GM20000 (cell line): ENCODE measurements at regions not wholly inside any gene's neighbourhood (a gene's known extent, or its start where the extent isn't known, plus 50 kb on each side); places are given as distances from the start of the nearest gene placed in this dataset.
A peak's percentile ranks its signal among the peaks of the same experiment; 100 is the strongest.

Experiments used
- DNase-seq: peaks from one replicate; pipeline ENCODE4 v3.0.0; 2012; ENCODE audit warnings: low spot score
- CTCF ChIP-seq: IDR thresholded peaks from 2 replicates; pipeline ENCODE4 v1.5.1; 2012; ENCODE audit warnings: mild to moderate bottlenecking, control low read depth; ENCODE audit errors: extremely low read depth, missing control alignments

DNA sequence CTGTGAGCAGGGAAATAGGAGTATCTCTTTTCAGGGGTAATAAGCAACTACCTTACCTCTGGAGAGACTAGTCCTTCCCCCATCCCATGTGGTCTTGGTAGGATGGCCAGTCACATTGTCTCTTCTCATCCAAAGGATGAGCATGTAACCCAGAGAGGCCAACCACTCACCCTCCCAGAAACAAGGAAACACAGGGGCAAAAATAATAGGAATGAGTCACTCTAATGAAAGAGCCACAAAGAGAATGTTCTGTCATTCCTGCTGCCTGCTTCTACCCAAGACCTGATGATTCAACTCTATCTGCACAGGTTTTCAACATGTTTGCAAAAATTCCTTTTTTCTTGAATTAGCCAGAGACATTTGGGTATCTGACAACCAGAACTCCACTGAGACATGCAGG, 99.3 kb upstream of the NFE2L3 start:
- no peak for DNase-seq
- no peak for TF ChIP-seq CTCF

- TF ChIP-seq CTCF = no peak
- DNase-seq = no peak
Observed at GRCh38 chr7:26054386-26054785, 97.6 kb upstream of the NFE2L3 start.

DNA sequence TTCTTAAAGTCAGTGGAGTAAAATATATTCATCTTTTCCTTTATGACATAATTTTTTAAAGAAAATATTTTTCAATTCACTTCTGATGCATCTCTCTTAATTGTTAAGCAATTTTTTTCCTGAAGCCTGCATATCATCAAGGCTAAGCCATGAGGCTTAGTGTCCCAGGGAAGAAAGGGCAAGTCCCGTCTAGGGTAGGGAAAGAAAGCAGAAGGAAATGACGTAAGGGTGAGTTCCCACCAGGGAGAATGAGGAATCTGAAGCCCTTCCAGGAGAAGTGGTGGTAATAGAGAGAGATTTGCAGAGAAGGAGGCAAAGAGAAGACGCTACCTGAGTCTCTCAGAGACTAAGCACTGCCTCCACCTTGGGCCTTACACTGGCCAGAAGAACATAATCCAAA, 96.8 kb upstream of the NFE2L3 start:
- no peak for DNase-seq
- no peak for TF ChIP-seq CTCF

DNA sequence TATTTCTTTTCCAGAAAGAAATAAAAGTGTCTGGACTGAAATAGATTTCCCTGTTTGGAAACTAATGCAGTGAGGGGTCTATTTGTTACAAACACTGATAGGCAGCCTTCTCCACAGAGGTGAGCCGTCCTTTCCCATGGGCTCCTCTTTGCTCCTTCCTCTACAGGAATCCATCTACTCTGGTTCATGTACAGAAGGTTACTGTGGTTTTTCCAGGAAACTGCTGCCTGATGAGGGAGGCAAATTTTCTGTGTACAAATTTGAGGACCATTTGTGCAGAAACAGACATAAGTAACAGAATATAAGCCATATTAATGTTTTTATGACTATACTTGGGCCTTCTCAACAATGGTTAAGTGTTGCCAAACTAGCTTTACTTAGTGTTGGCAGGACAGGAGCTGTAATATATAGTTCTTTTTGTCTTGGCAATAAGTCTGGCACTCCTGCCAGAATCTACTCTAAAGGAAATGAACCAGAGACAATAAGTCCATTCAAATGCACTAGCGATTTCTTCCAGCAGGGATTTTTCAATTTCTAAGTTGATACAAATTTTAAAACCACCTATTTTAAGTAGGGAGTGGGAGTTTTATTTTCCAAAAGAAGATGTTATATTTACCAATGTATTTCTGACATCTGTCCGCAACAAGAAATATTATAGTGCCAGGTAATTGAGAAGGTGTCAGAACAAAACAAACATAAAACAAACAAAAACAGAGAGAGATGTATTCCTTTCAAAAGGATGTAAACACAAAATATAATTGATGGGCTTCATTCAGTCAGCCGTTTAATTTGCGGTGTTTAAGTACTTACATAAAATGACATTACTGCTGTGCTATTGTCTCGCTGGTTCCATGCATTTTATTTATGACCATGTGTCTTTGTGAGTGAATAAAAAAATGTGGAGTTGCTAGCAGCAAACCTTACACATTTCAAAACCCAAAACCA, 91.0 kb upstream of the NFE2L3 start:
- TF ChIP-seq CTCF = no peak
- no peak for DNase-seq

- peak; percentile 75 for DNase-seq
- peak; percentile 80 for TF ChIP-seq CTCF
Observed at GRCh38 chr7:26061678-26062603, 90.1 kb upstream of the NFE2L3 start.

- TF ChIP-seq CTCF = no peak
- no peak for DNase-seq
Observed at GRCh38 chr7:26065652-26066051, 86.3 kb upstream of the NFE2L3 start.

GRCh38 chr7:26066736-26067135, 85.3 kb upstream of the NFE2L3 start:
- no peak for TF ChIP-seq CTCF
- DNase-seq = no peak
